Activated CD8-positive, alpha-beta memory T cell treated with anti-CD3 and anti-CD28 coated beads, Interleukin-2, amount 50 U/mL, for 24 hours (primary cell): ENCODE measurements at regions not wholly inside any gene's neighbourhood (a gene's known extent, or its start where the extent isn't known, plus 50 kb on each side); places are given as distances from the start of the nearest gene placed in this dataset.

ENCODE experiments used
- DNase-seq: peaks from one replicate; pipeline ENCODE4 v3.0.0-alpha.2; 2020; ENCODE audit errors: extremely low read depth

GRCh38 chr2:147792966-147793617, 51.7 kb upstream of the ACVR2A start:
- no peak for DNase-seq

GRCh38 chr2:147790580-147790979, 54.2 kb upstream of the ACVR2A start:
- no peak for DNase-seq

- DNase-seq: no peak
Measured at GRCh38 chr2:147789720-147790119, 55.1 kb upstream of the ACVR2A start.

GRCh38 chr2:147789287-147789686, 55.5 kb upstream of the ACVR2A start:
- no peak for DNase-seq

GRCh38 chr2:147782141-147782930, 62.5 kb upstream of the ACVR2A start:
- DNase-seq: no peak

- no peak for DNase-seq
Measured at GRCh38 chr2:147779440-147779839, 65.4 kb upstream of the ACVR2A start.

GRCh38 chr2:147777394-147777793, 67.4 kb upstream of the ACVR2A start:
- DNase-seq: no peak

- no peak for DNase-seq
Measured at GRCh38 chr2:147774805-147775204, 70.0 kb upstream of the ACVR2A start.

- DNase-seq: no peak
Measured at GRCh38 chr2:147773479-147773878, 71.3 kb upstream of the ACVR2A start.

- no peak for DNase-seq
Measured at GRCh38 chr2:147772781-147773180, 72.0 kb upstream of the ACVR2A start.

- no peak for DNase-seq
Measured at GRCh38 chr2:147763861-147764260, 81.0 kb upstream of the ACVR2A start.

- no peak for DNase-seq
Measured at GRCh38 chr2:147760984-147761383, 83.8 kb upstream of the ACVR2A start.

GRCh38 chr2:147759536-147759935, 85.3 kb upstream of the ACVR2A start:
- no peak for DNase-seq

- no peak for DNase-seq
Measured at GRCh38 chr2:147758821-147759220, 86.0 kb upstream of the ACVR2A start.

- no peak for DNase-seq
Measured at GRCh38 chr2:147756069-147756468, 88.8 kb upstream of the ACVR2A start.

- no peak for DNase-seq
Measured at GRCh38 chr2:147740211-147740927, 104.5 kb upstream of the ACVR2A start.

- DNase-seq: no peak
Measured at GRCh38 chr2:147739508-147739907, 105.3 kb upstream of the ACVR2A start.

- no peak for DNase-seq
Measured at GRCh38 chr2:147718831-147719230, 126.0 kb upstream of the ACVR2A start.

- DNase-seq: no peak
Measured at GRCh38 chr2:147716906-147717305, 127.9 kb upstream of the ACVR2A start.

- DNase-seq: no peak
Measured at GRCh38 chr2:147715807-147716206, 129.0 kb upstream of the ACVR2A start.

GRCh38 chr2:147714582-147714981, 130.2 kb upstream of the ACVR2A start:
- no peak for DNase-seq

GRCh38 chr2:147713349-147713748, 131.5 kb upstream of the ACVR2A start:
- no peak for DNase-seq

- no peak for DNase-seq
Measured at GRCh38 chr2:147712051-147712450, 132.8 kb upstream of the ACVR2A start.
